Mesothelial cell of epicardium (in vitro differentiated cells): ENCODE measurements at regions not wholly inside any gene's neighbourhood (a gene's known extent, or its start where the extent isn't known, plus 50 kb on each side); places are given as distances from the start of the nearest gene placed in this dataset.
"Not testable (repeated sequence)": the region's sequence is repeated elsewhere in the genome, so short reads cannot be mapped to it uniquely, and the experiment has no call there.

Source experiments
- DNase-seq, 2 experiments: peaks; one replicate each; pipeline ENCODE4 v3.0.0; 2021; ENCODE audit warnings: low spot score in 2 of 2; ENCODE audit not compliant: unreplicated experiment in 2 of 2
- H3K27ac Mint-ChIP-seq: 2 replicates; pipeline ENCODE4 v1.8.0; 2021; ENCODE audit warnings: mixed read lengths
- H3K27me3 Mint-ChIP-seq: 2 replicates; pipeline ENCODE4 v1.8.0; 2021; ENCODE audit warnings: low read depth, mixed read lengths
- H3K36me3 Mint-ChIP-seq: 2 replicates; pipeline ENCODE4 v1.8.0; 2021; ENCODE audit warnings: mixed read lengths
- H3K4me1 Mint-ChIP-seq: 2 replicates; pipeline ENCODE4 v1.8.0; 2021; ENCODE audit warnings: mixed read lengths
- H3K4me3 Mint-ChIP-seq: 2 replicates; pipeline ENCODE4 v1.8.0; 2021; ENCODE audit warnings: mild to moderate bottlenecking, moderate library complexity, mixed read lengths
- H3K9me3 Mint-ChIP-seq: 2 replicates; pipeline ENCODE4 v1.8.0; 2021; ENCODE audit warnings: mixed read lengths
- TF ChIP-seq, protein P1 (sequence below): fragments of 200-600 bp; sonication (generic); IDR thresholded peaks from one replicate; pipeline ENCODE4 v1.5.0; 2021; ENCODE audit warnings: antibody characterized with exemption; ENCODE audit not compliant: unreplicated experiment

DNA sequence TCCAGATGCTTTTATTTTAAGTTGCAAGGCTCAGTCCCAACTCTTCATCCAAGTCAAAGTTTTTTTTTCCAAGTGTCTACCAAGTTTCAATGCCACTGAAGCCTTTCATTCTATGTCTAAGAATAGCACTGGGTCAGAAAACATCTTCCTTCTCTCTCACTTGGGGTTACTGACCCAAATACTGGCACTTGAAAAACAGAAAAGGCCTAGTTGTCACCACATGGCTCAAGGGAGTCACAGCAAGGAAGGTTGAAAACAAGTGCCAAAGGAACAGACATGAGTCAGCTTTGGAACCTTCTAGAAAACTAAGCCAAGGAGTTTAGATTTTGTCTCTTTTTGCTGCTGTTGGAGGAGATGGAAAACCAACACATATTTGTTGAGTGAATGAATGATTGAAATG, 146.5 kb downstream of the COPS8 start:
- Mint-ChIP-seq H3K4me1 (no peaks in the 10 kb centered on the region), H3K4me3 (no peak overlapping the region), H3K27ac (no peak overlapping the region), H3K9me3 (peaks cover 8% of the 10 kb centered on the region), H3K27me3 (no peaks in the 10 kb centered on the region), H3K36me3 (no peaks in the 10 kb centered on the region)
- TF ChIP-seq, protein P1, sequence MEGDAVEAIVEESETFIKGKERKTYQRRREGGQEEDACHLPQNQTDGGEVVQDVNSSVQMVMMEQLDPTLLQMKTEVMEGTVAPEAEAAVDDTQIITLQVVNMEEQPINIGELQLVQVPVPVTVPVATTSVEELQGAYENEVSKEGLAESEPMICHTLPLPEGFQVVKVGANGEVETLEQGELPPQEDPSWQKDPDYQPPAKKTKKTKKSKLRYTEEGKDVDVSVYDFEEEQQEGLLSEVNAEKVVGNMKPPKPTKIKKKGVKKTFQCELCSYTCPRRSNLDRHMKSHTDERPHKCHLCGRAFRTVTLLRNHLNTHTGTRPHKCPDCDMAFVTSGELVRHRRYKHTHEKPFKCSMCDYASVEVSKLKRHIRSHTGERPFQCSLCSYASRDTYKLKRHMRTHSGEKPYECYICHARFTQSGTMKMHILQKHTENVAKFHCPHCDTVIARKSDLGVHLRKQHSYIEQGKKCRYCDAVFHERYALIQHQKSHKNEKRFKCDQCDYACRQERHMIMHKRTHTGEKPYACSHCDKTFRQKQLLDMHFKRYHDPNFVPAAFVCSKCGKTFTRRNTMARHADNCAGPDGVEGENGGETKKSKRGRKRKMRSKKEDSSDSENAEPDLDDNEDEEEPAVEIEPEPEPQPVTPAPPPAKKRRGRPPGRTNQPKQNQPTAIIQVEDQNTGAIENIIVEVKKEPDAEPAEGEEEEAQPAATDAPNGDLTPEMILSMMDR: no peak
- DNase-seq: no peak

DNA sequence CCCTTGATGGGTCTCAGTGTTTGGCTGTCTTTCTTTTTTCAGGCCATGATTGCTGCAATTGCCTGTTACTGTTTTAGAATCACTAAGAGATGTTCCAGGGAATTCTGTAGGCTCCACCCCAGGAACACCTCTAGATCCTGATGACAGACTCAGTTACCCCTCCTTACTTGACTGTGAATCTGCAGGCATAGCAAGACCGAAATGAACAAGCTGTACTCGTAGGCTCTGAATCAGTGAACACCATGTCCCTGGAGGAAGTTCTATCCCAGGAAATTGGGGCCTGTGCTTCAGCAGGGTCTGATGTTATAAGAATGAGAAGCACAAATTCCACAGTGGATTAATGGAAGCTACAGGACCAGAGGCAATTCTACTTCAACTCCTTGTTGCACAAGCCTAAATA, 148.6 kb downstream of the COPS8 start:
- Mint-ChIP-seq H3K4me1 (no peaks in the 10 kb centered on the region), H3K4me3 (no peak overlapping the region), H3K27ac (no peak overlapping the region), H3K27me3 (no peaks in the 10 kb centered on the region), H3K36me3 (no peaks in the 10 kb centered on the region), H3K9me3 (peaks cover 16% of the 10 kb centered on the region)
- TF ChIP-seq, protein P1: no peak
- no peak for DNase-seq

DNA sequence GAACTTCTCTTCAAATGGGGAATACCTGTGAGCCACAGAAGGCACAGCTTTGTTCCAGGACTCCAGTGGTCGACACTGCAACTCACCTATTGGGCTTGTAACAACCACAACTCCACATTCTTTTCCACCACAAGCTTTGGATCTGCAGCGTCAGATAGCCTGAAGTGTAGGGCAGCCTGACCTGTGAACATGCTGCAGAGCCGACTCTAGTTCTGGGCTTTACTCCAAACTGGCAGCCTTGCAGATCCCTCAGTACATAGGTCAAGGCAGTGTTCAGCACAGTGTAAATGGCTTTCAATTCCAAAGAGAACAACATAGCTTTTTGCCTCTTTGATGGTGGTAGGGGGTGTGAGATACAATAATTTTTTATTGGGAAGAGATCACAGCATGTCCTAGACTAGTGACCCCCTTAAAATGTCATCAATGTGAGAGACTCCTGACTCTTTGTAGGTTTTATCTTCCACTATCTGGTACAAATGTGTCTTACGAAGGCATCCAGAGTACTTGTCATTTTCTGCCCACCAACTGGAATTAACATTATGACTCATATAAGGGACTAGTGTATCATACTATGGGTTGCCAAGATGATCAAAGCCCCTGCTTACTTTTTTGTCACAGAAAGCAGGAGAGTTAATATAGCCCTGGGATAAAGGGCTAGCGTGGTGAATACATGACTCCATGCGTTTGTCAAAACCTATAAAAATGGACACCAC, 149.8 kb downstream of the COPS8 start:
- no peaks in the 10 kb centered on the region for H3K27me3 Mint-ChIP-seq
- no peak overlapping the region for H3K27ac Mint-ChIP-seq
- no peak for DNase-seq

DNA sequence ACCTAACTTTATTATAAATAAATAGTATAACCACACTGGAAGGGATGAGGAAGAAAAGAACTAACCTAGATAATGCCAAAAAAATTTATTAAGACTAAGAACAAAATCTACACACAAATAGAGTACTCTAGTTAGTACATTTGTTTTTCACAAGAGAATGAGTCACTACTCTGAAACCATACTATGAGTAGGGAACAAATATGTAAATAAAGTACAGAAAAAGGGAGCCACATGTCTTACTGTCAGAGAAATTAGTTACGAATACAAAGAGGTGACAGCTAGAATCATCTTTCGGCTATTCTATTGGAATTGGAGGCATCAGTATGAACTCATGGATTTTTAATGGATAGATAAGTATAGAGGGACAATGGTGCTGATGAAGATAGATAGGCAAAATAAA, 150.5 kb downstream of the COPS8 start:
- TF ChIP-seq, protein P1: no peak
- Mint-ChIP-seq H3K27me3 (no peaks in the 10 kb centered on the region), H3K9me3 (peaks cover 33% of the 10 kb centered on the region), H3K36me3 (peaks cover 2% of the 10 kb centered on the region), H3K27ac (no peak overlapping the region), H3K4me1 (no peaks in the 10 kb centered on the region), H3K4me3 (no peak overlapping the region)
- no peak for DNase-seq

More for the DNA sequence above, 149.8 kb downstream of the COPS8 start:
- TF ChIP-seq, protein P1: no peak
- Mint-ChIP-seq H3K4me1 (no peaks in the 10 kb centered on the region), H3K36me3 (no peaks in the 10 kb centered on the region), H3K9me3 (peaks cover 26% of the 10 kb centered on the region), H3K4me3 (no peak overlapping the region)

DNA sequence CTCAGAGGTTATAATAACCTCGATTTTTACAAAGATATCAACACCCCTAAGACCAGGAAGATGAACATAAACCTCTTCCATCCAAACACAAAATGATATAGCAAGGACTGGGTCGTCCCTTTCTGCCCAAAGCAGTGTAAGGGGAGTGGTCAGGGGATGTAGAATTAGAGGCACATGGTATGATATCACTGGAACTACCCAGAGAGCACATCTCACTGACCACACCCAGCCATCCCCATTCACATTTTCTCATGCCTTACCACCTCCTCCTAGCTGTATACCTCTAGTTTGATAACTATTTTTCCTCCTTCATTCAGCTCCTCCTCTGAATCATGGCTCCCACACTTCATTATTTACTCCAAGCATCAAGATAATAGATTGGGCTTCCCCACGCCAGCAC, 152.6 kb downstream of the COPS8 start:
- H3K4me1 Mint-ChIP-seq: no peaks in the 10 kb centered on the region
- no peaks in the 10 kb centered on the region for H3K27me3 Mint-ChIP-seq
- peaks cover 45% of the 10 kb centered on the region for H3K9me3 Mint-ChIP-seq
- H3K36me3 Mint-ChIP-seq: peaks cover 6% of the 10 kb centered on the region
- H3K4me3 Mint-ChIP-seq: no peak overlapping the region
- no peak for DNase-seq
- TF ChIP-seq, protein P1: no peak
- no peak overlapping the region for H3K27ac Mint-ChIP-seq

DNA sequence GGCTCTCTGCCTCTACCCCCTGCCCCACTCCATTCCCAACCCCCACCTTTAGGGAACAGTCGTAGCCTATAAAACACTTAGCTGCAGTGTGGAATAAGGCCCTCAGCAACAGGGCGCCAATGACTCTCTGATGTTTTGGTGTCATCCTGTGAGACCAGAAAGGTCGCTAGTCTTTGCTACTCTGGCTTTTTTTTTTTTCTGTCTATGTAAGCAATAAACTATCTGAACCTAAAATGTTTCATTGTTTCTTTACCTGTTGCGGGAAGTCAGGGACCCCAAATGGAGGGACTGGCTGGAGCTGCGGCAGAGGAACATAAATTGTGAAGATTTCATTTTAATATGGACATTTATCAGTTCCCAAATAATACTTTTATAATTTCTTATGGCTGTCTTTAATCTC, 154.6 kb downstream of the COPS8 start:
- Mint-ChIP-seq H3K27me3 (no peaks in the 10 kb centered on the region), H3K36me3 (peaks cover 8% of the 10 kb centered on the region), H3K4me1 (no peaks in the 10 kb centered on the region), H3K27ac (no peak overlapping the region), H3K9me3 (peaks cover 56% of the 10 kb centered on the region), H3K4me3 (no peak overlapping the region)
- DNase-seq: no peak
- TF ChIP-seq, protein P1: no peak

DNA sequence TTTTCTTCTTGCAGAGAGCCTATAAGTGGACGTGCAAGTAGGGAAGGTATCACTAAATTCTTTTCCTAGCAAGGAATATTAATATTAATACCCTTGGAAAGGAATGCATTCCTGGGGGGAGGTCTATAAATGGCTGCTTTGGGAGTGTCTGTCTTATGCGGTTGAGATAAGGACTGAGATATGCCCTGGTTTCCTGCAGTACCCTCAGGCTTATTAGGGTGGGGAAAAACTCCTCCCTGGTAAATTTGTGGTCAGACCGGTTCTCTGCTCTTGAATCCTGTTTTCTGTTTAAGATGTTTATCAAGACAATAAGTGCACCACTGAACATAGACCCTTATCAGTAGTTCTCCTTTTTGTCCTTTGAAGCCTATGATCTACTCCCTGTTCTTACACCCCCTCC, 155.2 kb downstream of the COPS8 start:
- not testable (repeated sequence) for H3K36me3 Mint-ChIP-seq, DNase-seq, H3K4me3 Mint-ChIP-seq, H3K27ac Mint-ChIP-seq, H3K4me1 Mint-ChIP-seq, H3K27me3 Mint-ChIP-seq
- peaks cover 60% of the 10 kb centered on the region for H3K9me3 Mint-ChIP-seq
